GM12873 (cell line): ENCODE measurements at regions not wholly inside any gene's neighbourhood (a gene's known extent, or its start where the extent isn't known, plus 50 kb on each side); places are given as distances from the start of the nearest gene placed in this dataset.

Experiments used
- CTCF ChIP-seq: IDR thresholded peaks from 2 replicates; pipeline ENCODE4 v1.5.1; 2012; ENCODE audit warnings: low read depth, mild to moderate bottlenecking, moderate library complexity, low read length, control low read depth; ENCODE audit not compliant: insufficient read depth; ENCODE audit errors: missing control alignments

GRCh38 chrX:10972706-10973105, 138.4 kb upstream of the HCCS start:
- TF ChIP-seq CTCF, result no peak

- TF ChIP-seq CTCF, result no peak
Observed at GRCh38 chrX:10974920-10975319, 136.2 kb upstream of the HCCS start.

- no peak for TF ChIP-seq CTCF
Observed at GRCh38 chrX:10979956-10980355, 131.2 kb upstream of the HCCS start.

- TF ChIP-seq CTCF, result no peak
Observed at GRCh38 chrX:10981506-10981905, 129.6 kb upstream of the HCCS start.

- TF ChIP-seq CTCF, result no peak
Observed at GRCh38 chrX:10983526-10983925, 127.6 kb upstream of the HCCS start.

GRCh38 chrX:10984213-10984612, 126.9 kb upstream of the HCCS start:
- no peak for TF ChIP-seq CTCF

- no peak for TF ChIP-seq CTCF
Observed at GRCh38 chrX:10986616-10987015, 124.5 kb upstream of the HCCS start.

- no peak for TF ChIP-seq CTCF
Observed at GRCh38 chrX:10988653-10989052, 122.5 kb upstream of the HCCS start.
